ENCODE measurements at regions not wholly inside any gene's neighbourhood (a gene's known extent, or its start where the extent isn't known, plus 50 kb on each side); places are given as distances from the start of the nearest gene placed in this dataset.

- Histone ChIP-seq H3K4ac (ENCODE audit: low read depth, low read length) (no peak overlapping the region), H4K20me1 (ENCODE audit: insufficient read depth, low read length) (no peaks in the 10 kb centered on the region), H4K8ac (ENCODE audit: low read depth in 2 of 2, low read length in 2 of 2) (no peak overlapping the region), H2BK5ac (ENCODE audit: low read depth, low read length, poor library complexity, severe bottlenecking) (no peak overlapping the region), H3K56ac (ENCODE audit: extremely low read depth, insufficient read depth, low read length) (no peak overlapping the region), H2BK15ac (ENCODE audit: low read depth, low read length) (no peak overlapping the region), H4K91ac (ENCODE audit: insufficient read depth, low read depth, low read length) (no peak overlapping the region), H3K4me2 (ENCODE audit: low read depth, low read length) (no peak overlapping the region), H2BK20ac (ENCODE audit: low read depth, low read length) (no peak overlapping the region), H3K4me1 (ENCODE audit: control insufficient read depth, insufficient read depth, low read length) (no peaks in the 10 kb centered on the region), H3K27me3 (ENCODE audit: control insufficient read depth, insufficient read depth, low read length) (no peaks in the 10 kb centered on the region), H3K9me1 (ENCODE audit: insufficient read depth, low read length) (no peaks in the 10 kb centered on the region), H3K23ac (ENCODE audit: low read depth, low read length) (no peak overlapping the region), H3K36me3 (ENCODE audit: control insufficient read depth, insufficient read depth, low read length) (no peaks in the 10 kb centered on the region), H2AFZ (replicated peaks; ENCODE audit: low read length, poor library complexity) (no peak overlapping the region), H3K9me3 (ENCODE audit: control insufficient read depth, insufficient read depth, low read length) (peaks cover 17% of the 10 kb centered on the region), H4K5ac (ENCODE audit: low read depth, low read length) (no peak overlapping the region), H3K79me1 (ENCODE audit: low read depth in 1 of 2, low read length in 2 of 2) (no peaks in the 10 kb centered on the region), H2AK9ac (replicated peaks; ENCODE audit: low read depth, low read length, poor library complexity) (no peak overlapping the region), H3K4me3 (ENCODE audit: insufficient read depth, low read depth, low read length) (no peak overlapping the region), H3K14ac (replicated peaks; ENCODE audit: low read depth, low read length) (no peak overlapping the region), H3K9ac (ENCODE audit: low read depth, low read length) (no peak overlapping the region), H2AK5ac (ENCODE audit: low read depth, low read length) (no peak overlapping the region), H2BK120ac (ENCODE audit: low read depth, low read length) (no peak overlapping the region), H3K18ac (ENCODE audit: low read depth, low read length) (no peak overlapping the region), H3K27ac (ENCODE audit: insufficient read depth, low read length) (no peak overlapping the region)
- no peak for DNase-seq
- TF ChIP-seq CEBPB (IDR thresholded peaks at IDR 0.05; ENCODE audit: low read depth, low read length) (no peak), POLR2A (IDR thresholded peaks at IDR 0.05; ENCODE audit: low read depth, low read length) (no peak), RAD21 (IDR thresholded peaks at IDR 0.05; ENCODE audit: low read length) (no peak)
- TF ChIP-seq, protein P1, sequence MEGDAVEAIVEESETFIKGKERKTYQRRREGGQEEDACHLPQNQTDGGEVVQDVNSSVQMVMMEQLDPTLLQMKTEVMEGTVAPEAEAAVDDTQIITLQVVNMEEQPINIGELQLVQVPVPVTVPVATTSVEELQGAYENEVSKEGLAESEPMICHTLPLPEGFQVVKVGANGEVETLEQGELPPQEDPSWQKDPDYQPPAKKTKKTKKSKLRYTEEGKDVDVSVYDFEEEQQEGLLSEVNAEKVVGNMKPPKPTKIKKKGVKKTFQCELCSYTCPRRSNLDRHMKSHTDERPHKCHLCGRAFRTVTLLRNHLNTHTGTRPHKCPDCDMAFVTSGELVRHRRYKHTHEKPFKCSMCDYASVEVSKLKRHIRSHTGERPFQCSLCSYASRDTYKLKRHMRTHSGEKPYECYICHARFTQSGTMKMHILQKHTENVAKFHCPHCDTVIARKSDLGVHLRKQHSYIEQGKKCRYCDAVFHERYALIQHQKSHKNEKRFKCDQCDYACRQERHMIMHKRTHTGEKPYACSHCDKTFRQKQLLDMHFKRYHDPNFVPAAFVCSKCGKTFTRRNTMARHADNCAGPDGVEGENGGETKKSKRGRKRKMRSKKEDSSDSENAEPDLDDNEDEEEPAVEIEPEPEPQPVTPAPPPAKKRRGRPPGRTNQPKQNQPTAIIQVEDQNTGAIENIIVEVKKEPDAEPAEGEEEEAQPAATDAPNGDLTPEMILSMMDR (conservative IDR thresholded peaks at IDR 0.05; ENCODE audit: low read depth, low read length): no peak
- POLR2A ChIA-PET (ENCODE audit: unreplicated experiment): no interaction called here
- dilution Hi-C loops (cut with HindIII; ENCODE audit: low sequenced_read_pairs, unreplicated experiment) (no loop called here), intact Hi-C loops (cut with micrococcal nuclease) (no loop called here), in situ Hi-C loops (cut with MboI; ENCODE audit: low sequenced_read_pairs) (no loop called here)
- CTCF ChIA-PET: no interaction called here
- no TSS peak for BruUV-seq (replicated peaks)
- no peak for ATAC-seq (ENCODE audit: low read depth)
- WGBS, 2 experiments (ENCODE audit: extremely low coverage in 2 of 2, insufficient read length in 1 of 2): no CpG with 5 or more reads among the region's 1 CpG
Observed at GRCh38 chr7:109127145-109127544, 557.5 kb downstream of the DNAJB9 start.
